Breast epithelium (tissue), 3 donors: ENCODE measurements at regions not wholly inside any gene's neighbourhood (a gene's known extent, or its start where the extent isn't known, plus 50 kb on each side); places are given as distances from the start of the nearest gene placed in this dataset.

Experiments used
- CTCF ChIP-seq, 3 donors: fragments of 450-650 bp; IDR thresholded peaks; one replicate each; pipeline ENCODE4 v1.5.1; 2016 to 2017; ENCODE audit warnings: antibody characterized with exemption in 3 of 3, mild to moderate bottlenecking in 3 of 3, moderate library complexity in 3 of 3
- POLR2A ChIP-seq: fragments of 450-650 bp; IDR thresholded peaks from one replicate; pipeline ENCODE4 v1.6.1; 2016; ENCODE audit warnings: antibody characterized with exemption, mild to moderate bottlenecking, moderate library complexity
- POLR2AphosphoS5 ChIP-seq, 3 donors: sonication (generic); formaldehyde crosslinking; IDR thresholded peaks; one replicate each; pipeline ENCODE4 v1.6.1; 2017; ENCODE audit warnings: antibody characterized with exemption in 3 of 3

- TF ChIP-seq CTCF (IDR thresholded peaks at IDR 0.05), result no peak
- no peak for TF ChIP-seq POLR2A
- no peak for TF ChIP-seq POLR2AphosphoS5 (IDR thresholded peaks at IDR 0.05)
Observed at GRCh38 chr2:48049371-48049770, 143.1 kb upstream of the FBXO11 start.
